Omental fat pad (tissue), 3 donors: ENCODE measurements at regions not wholly inside any gene's neighbourhood (a gene's known extent, or its start where the extent isn't known, plus 50 kb on each side); places are given as distances from the start of the nearest gene placed in this dataset.

ENCODE experiments used
- ATAC-seq: fragments of 150-250 bp; one replicate; pipeline ENCODE4 v1.9.1; 2016; ENCODE audit warnings: mild to moderate bottlenecking, moderate library complexity; ENCODE audit not compliant: low FRiP score
- DNase-seq: peaks from one replicate; pipeline ENCODE4 v3.0.0-alpha.2; 2019; ENCODE audit warnings: low spot score
- TF ChIP-seq, protein P1 (sequence below), 3 donors: fragments of 450-650 bp; IDR thresholded peaks; one replicate each; pipeline ENCODE4 v1.5.1; 2016 to 2017; ENCODE audit warnings: antibody characterized with exemption in 3 of 3, mild to moderate bottlenecking in 3 of 3, moderate library complexity in 2 of 3

DNA sequence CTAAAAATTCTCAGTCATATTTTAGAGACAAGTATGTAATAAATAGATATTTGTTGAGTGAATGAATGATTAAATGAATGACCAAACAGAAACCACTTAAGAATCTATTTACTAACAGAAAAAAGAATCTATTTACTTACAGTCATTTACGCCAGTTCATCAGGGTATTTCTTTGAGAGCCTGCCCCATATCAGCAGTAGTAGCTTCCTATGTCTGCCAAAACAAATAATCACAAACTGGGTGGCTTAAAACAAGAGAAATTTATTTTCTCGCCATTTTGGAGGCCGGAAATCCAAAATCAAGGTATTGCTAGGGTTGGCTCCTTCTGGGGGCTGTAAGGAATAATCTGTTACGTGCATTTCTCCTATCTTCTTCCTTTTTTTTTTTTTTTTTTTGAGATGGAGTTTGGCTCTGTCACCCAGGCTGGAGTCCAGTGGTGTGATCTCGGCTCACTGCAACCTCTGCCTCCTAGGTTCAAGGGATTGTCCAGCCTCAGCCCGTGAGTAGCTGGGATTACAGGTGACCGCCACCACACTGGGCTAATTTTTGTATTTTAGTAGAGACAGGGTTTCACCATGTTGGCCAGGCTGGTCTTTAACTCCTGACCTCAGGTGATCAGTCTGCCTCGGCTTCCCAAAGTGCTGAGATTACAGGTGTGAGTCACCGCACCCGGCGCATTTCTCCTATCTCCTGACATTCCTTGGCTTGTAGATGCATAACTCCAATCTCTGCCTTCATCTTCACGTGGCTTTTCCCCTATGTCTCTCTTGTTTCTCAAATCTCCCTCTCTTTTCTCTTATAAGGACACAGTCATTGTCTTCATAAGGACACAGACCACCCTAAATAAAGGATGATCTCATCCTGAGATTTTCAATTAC lies 65.2 kb upstream of the SPPL2A start:
- ATAC-seq: no peak
- DNase-seq: no peak
- TF ChIP-seq, protein P1, sequence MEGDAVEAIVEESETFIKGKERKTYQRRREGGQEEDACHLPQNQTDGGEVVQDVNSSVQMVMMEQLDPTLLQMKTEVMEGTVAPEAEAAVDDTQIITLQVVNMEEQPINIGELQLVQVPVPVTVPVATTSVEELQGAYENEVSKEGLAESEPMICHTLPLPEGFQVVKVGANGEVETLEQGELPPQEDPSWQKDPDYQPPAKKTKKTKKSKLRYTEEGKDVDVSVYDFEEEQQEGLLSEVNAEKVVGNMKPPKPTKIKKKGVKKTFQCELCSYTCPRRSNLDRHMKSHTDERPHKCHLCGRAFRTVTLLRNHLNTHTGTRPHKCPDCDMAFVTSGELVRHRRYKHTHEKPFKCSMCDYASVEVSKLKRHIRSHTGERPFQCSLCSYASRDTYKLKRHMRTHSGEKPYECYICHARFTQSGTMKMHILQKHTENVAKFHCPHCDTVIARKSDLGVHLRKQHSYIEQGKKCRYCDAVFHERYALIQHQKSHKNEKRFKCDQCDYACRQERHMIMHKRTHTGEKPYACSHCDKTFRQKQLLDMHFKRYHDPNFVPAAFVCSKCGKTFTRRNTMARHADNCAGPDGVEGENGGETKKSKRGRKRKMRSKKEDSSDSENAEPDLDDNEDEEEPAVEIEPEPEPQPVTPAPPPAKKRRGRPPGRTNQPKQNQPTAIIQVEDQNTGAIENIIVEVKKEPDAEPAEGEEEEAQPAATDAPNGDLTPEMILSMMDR (IDR thresholded peaks at IDR 0.05): no peak

DNA sequence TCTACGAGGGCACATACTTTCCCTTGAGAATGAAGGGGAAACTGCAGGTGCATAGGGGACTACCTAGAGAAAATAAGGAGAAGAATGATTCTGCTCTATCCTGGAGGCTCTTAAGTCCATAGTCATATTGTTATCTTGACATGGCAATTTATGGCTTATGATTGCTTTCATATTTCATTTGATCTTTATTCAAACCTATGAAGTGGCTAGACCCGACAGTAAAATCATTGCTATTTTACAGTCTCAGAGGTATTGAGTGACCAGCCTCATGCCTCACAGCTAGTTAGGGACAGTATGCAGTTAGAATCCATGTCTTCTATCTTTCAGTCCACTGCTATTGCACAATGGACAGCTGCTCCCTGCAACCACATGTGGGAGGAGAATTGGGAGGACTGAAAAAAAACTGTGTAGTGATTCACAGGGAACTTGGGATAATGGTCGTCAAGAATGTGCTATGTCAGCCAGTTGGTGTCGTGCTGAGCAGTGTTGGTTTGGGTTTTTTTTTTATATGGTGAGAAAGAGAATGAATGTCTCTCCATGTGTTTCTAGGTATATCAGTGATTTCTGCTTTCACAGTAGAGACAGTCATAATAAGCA lies 63.2 kb upstream of the SPPL2A start:
- TF ChIP-seq, protein P1 (IDR thresholded peaks at IDR 0.05): no peak
- DNase-seq: peak; percentile 24
- peak; percentile 90 for ATAC-seq

DNA sequence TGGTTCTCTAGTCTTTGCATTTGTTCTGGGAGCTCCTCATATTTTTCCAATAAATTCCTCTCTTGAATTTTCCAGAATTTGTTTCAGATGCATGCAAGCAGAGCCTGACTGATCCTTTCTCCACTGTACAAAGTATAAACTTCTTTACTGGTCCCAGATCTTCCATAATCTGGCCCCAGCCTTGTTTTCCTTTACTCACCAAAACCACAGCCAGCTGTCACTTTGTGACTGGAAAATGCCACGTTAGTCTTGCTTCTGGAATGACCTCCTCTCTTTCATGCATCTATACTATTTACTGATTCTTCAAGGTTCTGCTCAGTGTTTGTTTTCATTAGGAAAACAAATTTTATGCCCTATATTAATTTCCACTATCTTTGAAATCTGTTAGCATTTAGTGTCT lies 60.4 kb upstream of the SPPL2A start:
- TF ChIP-seq, protein P1 (IDR thresholded peaks at IDR 0.05): no peak
- DNase-seq (no peak), ATAC-seq (no peak)

DNA sequence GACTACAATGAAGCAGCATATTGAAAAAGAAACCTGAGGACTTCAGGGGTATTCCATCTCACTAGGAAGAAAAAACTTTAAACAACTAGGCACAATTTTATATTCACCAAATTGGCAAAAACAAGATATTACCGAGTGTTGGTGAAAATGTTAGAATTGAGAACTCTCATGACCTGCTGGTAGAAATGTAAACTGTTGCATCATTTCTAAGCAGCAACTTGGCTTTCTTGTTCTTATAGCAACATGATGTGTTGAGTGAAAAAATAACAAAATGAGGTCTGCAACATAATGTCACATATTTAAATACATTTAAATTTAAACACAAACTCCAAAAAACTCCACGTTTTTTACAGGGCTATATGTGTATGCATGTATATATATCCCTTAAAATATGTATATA lies 59.0 kb upstream of the SPPL2A start:
- DNase-seq: no peak
- TF ChIP-seq, protein P1 (IDR thresholded peaks at IDR 0.05): no peak
- no peak for ATAC-seq

DNA sequence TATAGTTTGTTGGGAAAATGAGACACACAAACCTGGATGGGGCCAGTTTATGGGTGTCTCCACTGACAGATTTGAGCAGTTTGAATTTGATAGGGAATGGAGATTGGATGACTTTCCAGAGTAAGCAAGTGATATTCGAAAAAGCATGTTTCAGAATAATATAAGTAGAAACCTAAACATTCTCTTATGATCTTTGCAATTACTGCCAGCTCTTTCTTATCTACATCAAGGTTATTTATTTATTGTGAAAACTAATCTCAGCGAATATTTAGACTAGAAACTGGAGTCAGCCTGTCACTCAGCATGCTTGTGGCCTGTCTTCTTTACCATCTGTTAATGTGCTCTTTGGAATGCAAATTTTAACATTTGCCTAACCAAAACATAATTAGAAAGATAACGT lies 57.8 kb upstream of the SPPL2A start:
- ATAC-seq (no peak), DNase-seq (no peak)
- TF ChIP-seq, protein P1 (IDR thresholded peaks at IDR 0.05): no peak

DNA sequence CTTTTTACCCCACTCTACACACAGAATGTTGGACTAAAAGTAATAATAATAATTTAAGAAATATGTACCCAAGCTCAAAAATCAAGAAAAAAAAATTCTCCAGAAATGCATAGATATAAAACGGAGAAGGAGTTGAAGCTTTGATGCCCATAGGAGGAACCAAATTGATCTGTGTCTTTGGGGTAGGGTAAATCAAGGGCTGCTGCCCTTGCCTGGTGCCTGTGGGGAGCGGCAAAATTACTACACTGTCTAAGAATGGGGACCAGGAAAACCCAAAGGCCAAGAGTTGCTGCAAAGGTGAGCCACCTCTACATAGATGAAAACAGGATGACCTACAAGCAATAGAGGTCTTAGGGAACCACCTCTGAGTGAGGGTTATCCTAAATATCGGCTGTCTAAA lies 56.0 kb upstream of the SPPL2A start:
- ATAC-seq: no peak
- DNase-seq: no peak
- TF ChIP-seq, protein P1 (IDR thresholded peaks at IDR 0.05): no peak
